H1 (cell line): ENCODE measurements at regions not wholly inside any gene's neighbourhood (a gene's known extent, or its start where the extent isn't known, plus 50 kb on each side); places are given as distances from the start of the nearest gene placed in this dataset.

Experiments
- CTCF ChIA-PET: fragments of 300-600 bp; sonication (Branson Sonifier 250); formaldehyde crosslinking; loops from one replicate; lab custom pipeline; 2021; ENCODE audit not compliant: partially characterized antibody; lab: Charles Lee
- POLR2A ChIA-PET: fragments of 300-600 bp; sonication (Branson Sonifier 250); formaldehyde crosslinking; loops from one replicate; lab custom pipeline; 2021; ENCODE audit warnings: inconsistent platforms; ENCODE audit not compliant: partially characterized antibody; lab: Charles Lee
- DNase-seq, 2 experiments: peaks; one replicate each; pipeline versions ENCODE4 v3.0.0 to v3.0.0-alpha.2; 2010 to 2022; ENCODE audit warnings: low spot score in 2 of 2, low read depth in 1 of 2, mixed read lengths in 1 of 2
- FAIRE-seq: peaks from 2 replicates; lab custom pipeline; 2011; peaks lifted over from hg19 to GRCh38; lab: Jason Lieb, UNC
- H2AFZ ChIP-seq: 2 replicates; pipeline ENCODE4 v1.8.1; 2012; ENCODE audit warnings: low read length, inconsistent platforms
- H2AK5ac ChIP-seq: 2 replicates; pipeline ENCODE4 v1.6.1; 2013; ENCODE audit warnings: low read depth, low read length
- H2BK120ac ChIP-seq: replicated peaks from 2 replicates; pipeline ENCODE3; 2013; ENCODE audit warnings: low read depth, low read length, inconsistent platforms
- H2BK12ac ChIP-seq: 2 replicates; pipeline ENCODE4 v1.6.1; 2013; ENCODE audit warnings: low read depth, low read length
- H2BK15ac ChIP-seq: 2 replicates; pipeline ENCODE4 v1.6.1; 2013; ENCODE audit warnings: low read length
- H2BK20ac ChIP-seq: 2 replicates; pipeline ENCODE4 v1.6.1; 2013; ENCODE audit warnings: low read length
- H2BK5ac ChIP-seq: 2 replicates; pipeline ENCODE4 v1.6.1; 2013; ENCODE audit warnings: low read depth, low read length
- H3K14ac ChIP-seq: 2 replicates; pipeline ENCODE4 v1.6.1; 2013; ENCODE audit warnings: inconsistent platforms; ENCODE audit not compliant: insufficient read length
- H3K18ac ChIP-seq: 2 replicates; pipeline ENCODE4 v1.6.1; 2013; ENCODE audit warnings: low read length; ENCODE audit errors: extremely low read depth
- H3K23ac ChIP-seq: 2 replicates; pipeline ENCODE4 v1.6.1; 2013; ENCODE audit warnings: inconsistent platforms; ENCODE audit not compliant: insufficient read length
- H3K23me2 ChIP-seq: 2 replicates; pipeline ENCODE4 v1.6.1; 2013; ENCODE audit warnings: low read depth, low read length
- H3K27ac ChIP-seq: 2 replicates; pipeline ENCODE4 v1.6.1; 2011; ENCODE audit warnings: low read depth, low read length, inconsistent platforms
- H3K27me3 ChIP-seq, 4 experiments: replicated peaks in 1 of 4; 1 replicate in 1 of 4; 2 replicates in 3 of 4; pipeline versions ENCODE4 v1.6.1 to v1.8.1; 2011 to 2013; ENCODE audit warnings: low read length in 3 of 4, mild to moderate bottlenecking in 3 of 4, inconsistent platforms in 2 of 4, mixed read lengths in 2 of 4, moderate library complexity in 1 of 4; ENCODE audit not compliant: control insufficient read depth in 3 of 4, insufficient read depth in 3 of 4; ENCODE audit errors: extremely low read depth in 1 of 4
- H3K36me3 ChIP-seq, 4 experiments: 2 replicates each; pipeline versions ENCODE4 v1.6.1 to v1.8.1; 2011 to 2013; ENCODE audit warnings: mild to moderate bottlenecking in 4 of 4, low read length in 3 of 4, moderate library complexity in 2 of 4, control low read depth in 1 of 4, inconsistent platforms in 1 of 4; ENCODE audit not compliant: insufficient read depth in 4 of 4, control insufficient read depth in 2 of 4
- H3K4ac ChIP-seq: replicated peaks from 2 replicates; pipeline ENCODE3; 2013; ENCODE audit warnings: low read length, low read depth, mixed read lengths, inconsistent platforms; ENCODE audit not compliant: insufficient read length
- H3K4me1 ChIP-seq, 4 experiments: replicated peaks in 1 of 4; 1 replicate in 1 of 4; 2 replicates in 3 of 4; pipeline versions ENCODE4 v1.6.1 to v1.8.1; 2011 to 2013; ENCODE audit warnings: low read length in 3 of 4, inconsistent platforms in 2 of 4, mixed read lengths in 1 of 4; ENCODE audit not compliant: insufficient read depth in 4 of 4, control insufficient read depth in 3 of 4
- H3K4me2 ChIP-seq, 2 experiments: 2 replicates each; pipeline versions ENCODE4 v1.6.1 to v1.8.1; 2011 to 2013; ENCODE audit warnings: low read depth in 2 of 2, low read length in 2 of 2, control low read depth in 1 of 2, inconsistent platforms in 1 of 2, mild to moderate bottlenecking in 1 of 2; ENCODE audit not compliant: insufficient read depth in 1 of 2
- H3K4me3 ChIP-seq, 4 experiments: fragments of 200-600, 300-600 bp in 1 of 4; sonication (generic), shearing (Covaris generic), sonication (Bioruptor Twin) in 1 of 4; 2 replicates each; pipeline versions ENCODE4 v1.5.1 to v1.8.1; 2011 to 2016; ENCODE audit warnings: low read length in 4 of 4, low read depth in 3 of 4, control low read depth in 2 of 4, inconsistent platforms in 2 of 4, mild to moderate bottlenecking in 2 of 4, mixed read lengths in 1 of 4, moderate library complexity in 1 of 4; ENCODE audit not compliant: insufficient read depth in 2 of 4; ENCODE audit errors: extremely low read depth in 1 of 4
- H3K56ac ChIP-seq: replicated peaks from 2 replicates; pipeline ENCODE3; 2013; ENCODE audit warnings: low read depth, mild to moderate bottlenecking, mixed read lengths, low read length, inconsistent platforms; ENCODE audit not compliant: insufficient read length
- H3K79me1 ChIP-seq: 2 replicates; pipeline ENCODE4 v1.6.1; 2013; ENCODE audit warnings: low read depth, low read length, control low read depth
- H3K79me2 ChIP-seq, 2 experiments: 2 replicates each; pipeline versions ENCODE4 v1.6.1 to v1.8.1; 2012 to 2013; ENCODE audit warnings: low read length in 2 of 2, mild to moderate bottlenecking in 2 of 2, inconsistent platforms in 1 of 2; ENCODE audit not compliant: insufficient read depth in 2 of 2, control insufficient read depth in 1 of 2
- H3K9ac ChIP-seq, 4 experiments: replicated peaks in 1 of 4; 1 replicate in 1 of 4; 2 replicates in 3 of 4; pipeline versions ENCODE4 v1.6.1 to v1.8.1; 2011 to 2013; ENCODE audit warnings: low read depth in 3 of 4, low read length in 3 of 4, control low read depth in 2 of 4, mild to moderate bottlenecking in 2 of 4, moderate library complexity in 2 of 4, inconsistent platforms in 1 of 4; ENCODE audit errors: extremely low read depth in 1 of 4
- H3K9me3 ChIP-seq, 2 experiments: 2 replicates each; pipeline versions ENCODE4 v1.6.1 to v1.8.1; 2012 to 2013; ENCODE audit warnings: mild to moderate bottlenecking in 2 of 2, moderate library complexity in 2 of 2, control low read depth in 1 of 2, inconsistent platforms in 1 of 2, low read depth in 1 of 2, low read length in 1 of 2, mixed read lengths in 1 of 2; ENCODE audit not compliant: insufficient read depth in 2 of 2
- H4K20me1 ChIP-seq, 2 experiments: replicated peaks in 1 of 2; 2 replicates each; pipeline versions ENCODE3 to v1.8.1; 2011 to 2013; ENCODE audit warnings: inconsistent platforms in 2 of 2, low read length in 2 of 2, mild to moderate bottlenecking in 1 of 2; ENCODE audit not compliant: insufficient read depth in 2 of 2, control insufficient read depth in 1 of 2
- H4K5ac ChIP-seq: 2 replicates; pipeline ENCODE4 v1.6.1; 2013; ENCODE audit warnings: low read length, low read depth, mixed read lengths, inconsistent platforms; ENCODE audit not compliant: insufficient read length
- H4K8ac ChIP-seq: 2 replicates; pipeline ENCODE4 v1.8.0; 2013; ENCODE audit warnings: mild to moderate bottlenecking, moderate library complexity, low read length, inconsistent platforms; ENCODE audit not compliant: insufficient read depth; ENCODE audit errors: extremely low read depth
- H4K91ac ChIP-seq: replicated peaks from 2 replicates; pipeline ENCODE3; 2013; ENCODE audit warnings: low read length, mixed read lengths, inconsistent platforms; ENCODE audit not compliant: insufficient read length
- CBX8 ChIP-seq: fragments of 300-800, 300-1000 bp; sonication (generic); IDR thresholded peaks from 2 replicates; pipeline ENCODE4 v1.7.1; 2016; ENCODE audit warnings: low read depth, low read length, borderline replicate concordance
- CTCF ChIP-seq, 3 experiments: IDR thresholded peaks; 1 replicate in 2 of 3; 2 replicates in 1 of 3; pipeline versions ENCODE4 v1.5.1 to v1.6.1; 2011; ENCODE audit warnings: low read length in 3 of 3, mild to moderate bottlenecking in 3 of 3, inconsistent platforms in 2 of 3, low read depth in 1 of 3, moderate library complexity in 1 of 3; ENCODE audit not compliant: insufficient read depth in 1 of 3; ENCODE audit errors: control extremely low read depth in 1 of 3
- PHF8 ChIP-seq: fragments of 200-600 bp; sonication (generic); conservative IDR thresholded peaks from 2 replicates; pipeline ENCODE4 v1.7.1; 2012; ENCODE audit warnings: low read depth, mild to moderate bottlenecking, inconsistent platforms, low read length, moderate library complexity
- RAD21 ChIP-seq, 2 experiments: IDR thresholded peaks in 1 of 2; conservative IDR thresholded peaks in 1 of 2; 2 replicates each; pipeline ENCODE4 v1.6.1; 2011; ENCODE audit warnings: low read depth in 2 of 2, low read length in 2 of 2, improper control_type of control experiment in 1 of 2, inconsistent platforms in 1 of 2, mild to moderate bottlenecking in 1 of 2, moderate library complexity in 1 of 2
- WGBS, 2 experiments: shearing (Covaris generic) in 1 of 2; methylation state at CpG; one replicate each; pipeline versions ENCODE4 v1.1.6 to v1.1.7; 2013 to 2015; ENCODE audit warnings: low lambda C conversion rate in 2 of 2, mixed read lengths in 2 of 2, inconsistent platforms in 1 of 2, low coverage in 1 of 2, missing lambda C conversion rate in 1 of 2; ENCODE audit not compliant: insufficient replicate concordance in 2 of 2, insufficient coverage in 1 of 2, insufficient read length in 1 of 2; ENCODE audit errors: extremely low coverage in 1 of 2, missing lambda C conversion rate in 1 of 2; 5-methylcytosine and 5-hydroxymethylcytosine counted together

- H3K79me1 ChIP-seq = no peaks in the 10 kb centered on the region
- ChIA-PET POLR2A (no interaction called here), CTCF (no interaction called here)
- no peak overlapping the region for H2BK120ac ChIP-seq
- H3K36me3 ChIP-seq = no peaks in the 10 kb centered on the region
- H3K56ac ChIP-seq = no peak overlapping the region
- no peak overlapping the region for H3K27ac ChIP-seq
- H3K14ac ChIP-seq = no peak overlapping the region
- H3K9ac ChIP-seq = no peak overlapping the region
- no peak overlapping the region for H2AFZ ChIP-seq
- no peak overlapping the region for H4K91ac ChIP-seq
- H3K18ac ChIP-seq = no peak overlapping the region
- no peak overlapping the region for H2BK20ac ChIP-seq
- no peak overlapping the region for H3K4me2 ChIP-seq
- no peak overlapping the region for H2AK5ac ChIP-seq
- no peak overlapping the region for H2BK12ac ChIP-seq
- no peaks in the 10 kb centered on the region for H3K23me2 ChIP-seq
- H3K4me3 ChIP-seq = no peak overlapping the region
- no peaks in the 10 kb centered on the region; a peak in 1 of 7 replicates for H3K4me1 ChIP-seq
- H4K5ac ChIP-seq = no peak overlapping the region
- no peak overlapping the region for H3K23ac ChIP-seq
- H3K27me3 ChIP-seq = no peaks in the 10 kb centered on the region
- H2BK15ac ChIP-seq = no peak overlapping the region
- H4K20me1 ChIP-seq = no peaks in the 10 kb centered on the region
- H3K9me3 ChIP-seq = peaks cover 0 to 7% of the 10 kb centered on the region in 2 experiments; a peak in 1 of 4 replicates
- FAIRE-seq (no peak), DNase-seq (no peak)
- no peak overlapping the region for H4K8ac ChIP-seq
- H3K79me2 ChIP-seq = no peaks in the 10 kb centered on the region
- TF ChIP-seq CTCF (IDR thresholded peaks at IDR 0.05; ENCODE audit: control extremely low read depth in 1 of 3, insufficient read depth in 1 of 3, low read depth in 1 of 3, low read length in 3 of 3) (no peak), RAD21 (IDR thresholded peaks at IDR 0.05 in 1 of 2, conservative IDR thresholded peaks at IDR 0.05 in 1 of 2; ENCODE audit: low read depth in 2 of 2, low read length in 2 of 2) (no peak), PHF8 (no peak), CBX8 (no peak)
- H2BK5ac ChIP-seq = no peak overlapping the region
- WGBS, 2 experiments = 90% methylated on average over 9 of the region's 9 CpGs; no CpG with 5 or more reads in 1 of the 2 experiments
- no peak overlapping the region for H3K4ac ChIP-seq
Measured at GRCh38 chr10:47164126-47164799, 135.7 kb upstream of the GDF10 start.
